A204.1 (cell line): ENCODE measurements at regions not wholly inside any gene's neighbourhood (a gene's known extent, or its start where the extent isn't known, plus 50 kb on each side); places are given as distances from the start of the nearest gene placed in this dataset.

Experiments used
- FAIRE-seq: peaks from 2 replicates; lab custom pipeline; 2012; peaks lifted over from hg19 to GRCh38; lab: Jason Lieb, UNC

DNA sequence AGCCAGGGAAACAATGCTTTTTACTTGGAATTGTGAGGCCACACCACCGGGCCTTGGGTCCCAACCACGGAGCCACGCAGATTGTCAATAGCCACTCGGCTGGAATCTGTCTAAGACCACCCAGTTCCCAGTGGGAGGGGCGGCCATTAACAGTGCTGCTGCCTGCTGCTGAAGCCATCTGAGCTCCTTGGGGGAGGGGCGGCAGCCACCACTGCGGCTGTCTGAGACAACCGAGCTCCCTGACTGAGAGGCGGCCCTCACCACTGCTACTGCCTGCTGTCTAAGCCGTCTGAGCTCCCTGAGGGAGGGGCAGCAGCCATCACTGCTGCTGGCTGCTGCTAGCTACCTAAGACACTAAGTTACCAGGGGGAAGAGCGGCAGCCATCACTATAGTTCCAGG lies 64.3 kb downstream of the DMRTA2 start:
- FAIRE-seq = no peak

DNA sequence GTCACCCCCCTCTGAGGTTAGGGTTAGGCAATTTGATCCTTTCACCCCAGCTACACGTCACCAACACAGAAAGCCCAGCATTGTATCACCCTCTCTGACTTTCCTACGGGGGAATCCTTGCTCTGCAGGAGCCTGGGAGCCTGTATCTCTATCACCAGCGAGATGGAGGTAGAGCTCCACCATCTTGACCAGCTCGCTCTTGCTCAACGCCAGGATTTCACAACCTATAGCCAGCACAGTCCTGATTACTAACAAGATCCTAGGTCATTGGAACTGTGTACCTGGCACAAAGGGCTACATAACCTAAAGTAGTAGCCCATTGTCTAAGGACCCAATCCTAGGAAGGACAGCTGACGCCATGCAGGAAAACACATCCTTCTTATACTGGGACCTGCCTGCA lies 66.1 kb downstream of the DMRTA2 start:
- no peak for FAIRE-seq

DNA sequence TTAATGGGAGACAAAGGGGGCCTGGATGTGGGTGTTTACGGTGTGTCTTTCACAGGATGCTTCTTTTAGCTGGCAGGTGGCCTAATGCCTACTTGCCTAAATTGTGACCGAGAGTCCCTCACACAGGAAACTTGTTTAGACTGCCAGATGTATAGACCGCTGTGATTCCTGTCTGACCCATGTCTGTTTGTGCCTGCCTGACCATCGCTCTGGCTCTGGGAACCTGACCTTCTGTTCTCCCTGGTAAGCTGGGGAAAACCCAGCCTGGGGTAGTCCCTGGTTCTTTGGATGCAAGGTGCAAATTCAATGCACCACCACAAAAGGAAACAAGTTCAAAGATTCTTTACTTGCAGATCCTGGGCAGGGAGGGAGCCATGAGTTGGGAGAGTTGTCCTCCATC lies 68.4 kb downstream of the DMRTA2 start:
- FAIRE-seq = no peak

DNA sequence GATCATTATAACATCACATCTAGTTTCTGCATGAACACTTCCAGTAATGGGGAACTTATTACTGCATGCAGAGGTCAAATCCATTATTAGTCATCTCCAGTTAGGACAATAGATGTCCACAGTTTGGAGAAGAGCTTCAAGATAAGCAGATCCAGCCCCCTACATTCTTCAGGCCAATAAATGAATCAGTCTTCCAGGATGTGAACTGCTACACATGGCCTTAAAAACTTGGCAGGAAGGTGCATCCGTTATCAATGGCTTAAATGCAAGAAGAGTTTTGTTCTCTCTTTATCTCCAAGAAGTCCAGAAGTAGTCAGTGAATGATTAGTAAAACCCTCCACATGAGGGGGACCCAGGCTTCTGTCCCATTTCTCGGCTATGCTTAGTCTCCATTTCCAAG lies 70.8 kb downstream of the DMRTA2 start:
- FAIRE-seq = no peak

DNA sequence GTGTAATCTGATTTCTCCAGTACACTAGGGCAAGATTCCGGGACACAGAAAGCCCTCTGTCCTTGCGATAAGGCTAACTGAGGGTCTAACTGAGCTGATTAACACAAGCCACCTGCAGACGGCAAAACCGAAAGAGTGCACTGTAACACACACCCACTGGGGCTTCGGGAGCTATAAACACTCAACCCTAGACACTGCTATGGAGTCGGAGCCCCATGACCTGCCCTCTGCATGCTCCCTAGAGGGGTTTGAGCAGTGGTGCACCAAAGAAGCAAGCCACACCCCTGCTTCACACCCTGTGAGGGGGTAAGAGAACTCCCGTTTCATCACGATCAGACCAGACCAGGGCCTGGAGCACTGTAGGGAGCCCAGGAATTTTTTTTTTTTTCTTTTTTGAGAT lies 72.4 kb downstream of the DMRTA2 start:
- FAIRE-seq = no peak

DNA sequence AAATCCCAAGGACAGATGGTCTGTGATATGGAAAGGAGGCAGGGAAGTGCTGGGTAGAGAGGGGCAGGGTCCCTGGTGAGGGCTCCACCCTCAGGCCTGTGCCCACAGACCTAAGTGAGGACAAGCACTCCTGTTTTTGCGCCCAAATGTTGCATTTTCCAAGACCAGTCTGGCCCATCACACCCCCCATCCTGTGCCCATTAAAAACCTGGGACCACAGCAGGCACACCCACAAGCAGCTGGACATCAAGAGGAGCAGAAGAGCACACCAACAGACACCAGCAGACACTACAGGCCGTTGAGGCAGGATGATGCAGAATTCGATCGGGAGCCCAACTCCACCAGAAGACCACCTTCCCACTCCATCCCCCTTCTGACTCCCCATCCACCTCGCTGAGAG lies 72.8 kb downstream of the DMRTA2 start:
- FAIRE-seq = no peak

DNA sequence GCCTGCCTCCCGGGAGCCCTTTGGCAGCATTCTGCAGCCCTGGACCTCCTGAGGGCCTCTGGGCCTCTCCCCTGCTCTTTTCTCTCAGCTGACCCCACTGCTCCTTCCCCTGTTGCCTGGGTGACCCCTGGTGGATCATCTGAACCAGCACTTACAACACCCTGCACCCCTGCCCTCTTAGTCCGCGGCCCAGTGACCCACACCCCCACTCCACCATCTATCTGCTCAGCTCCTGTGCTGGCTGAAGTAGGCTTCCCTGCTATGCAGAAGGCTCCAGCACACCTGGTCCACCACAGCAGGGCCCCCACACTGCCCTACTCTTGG lies 74.0 kb downstream of the DMRTA2 start:
- no peak for FAIRE-seq

DNA sequence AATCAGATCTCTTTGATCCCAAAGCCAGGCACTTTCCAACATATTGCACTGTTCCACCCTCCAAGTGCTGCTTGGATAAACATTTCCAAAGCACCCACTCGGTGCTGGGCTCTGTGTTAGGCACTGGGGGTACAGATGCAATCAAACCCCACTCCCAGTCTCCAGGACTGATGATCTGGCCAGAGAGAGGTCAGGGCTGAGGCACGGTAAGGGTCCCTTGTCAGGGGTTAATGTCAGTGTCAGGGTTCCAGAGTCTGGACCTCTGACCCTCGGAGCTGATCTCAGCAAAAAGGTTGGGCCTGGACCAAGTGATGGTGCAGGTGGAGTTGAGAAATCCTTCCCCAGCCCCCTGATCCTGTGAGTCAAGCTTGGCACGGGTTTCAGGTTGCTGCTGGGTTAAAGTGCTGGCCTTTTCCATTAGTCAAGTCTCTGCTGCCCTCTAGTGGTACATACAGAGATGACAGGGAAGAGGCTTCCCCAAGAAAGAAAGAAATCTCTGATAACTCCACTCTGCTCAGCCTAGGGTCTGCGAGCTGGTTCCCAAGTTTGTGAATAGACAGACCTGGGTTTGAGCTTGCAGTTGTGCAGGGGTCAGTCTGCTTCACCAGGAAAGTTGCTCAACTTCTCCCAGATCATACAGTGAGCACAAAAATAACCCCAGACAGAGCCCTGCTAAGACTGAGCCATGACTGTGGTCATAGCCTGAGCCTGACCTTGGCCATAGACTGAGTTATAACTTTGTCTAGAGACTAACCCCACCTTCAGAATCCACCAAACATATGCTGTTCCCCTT lies 74.6 kb downstream of the DMRTA2 start:
- peak; percentile 23 for FAIRE-seq

DNA sequence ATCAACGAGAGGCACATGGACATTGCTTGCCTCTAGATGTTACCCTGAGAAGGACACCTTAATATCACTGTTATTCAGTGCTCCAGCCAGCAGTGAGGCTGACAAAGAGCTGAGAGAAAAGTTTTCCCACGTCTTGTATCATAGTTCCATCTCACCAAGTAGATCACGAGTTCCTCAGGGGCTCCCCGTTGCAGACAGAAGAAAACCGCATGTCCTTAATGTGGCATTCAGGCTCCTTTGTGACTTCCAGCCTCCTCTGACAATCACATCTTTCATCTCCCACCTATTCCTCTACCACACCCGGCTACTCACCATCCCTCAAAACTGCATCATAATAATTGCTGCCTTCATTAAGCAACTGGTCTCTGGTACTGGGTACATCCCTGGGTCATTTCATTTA lies 75.3 kb downstream of the DMRTA2 start:
- no peak for FAIRE-seq

DNA sequence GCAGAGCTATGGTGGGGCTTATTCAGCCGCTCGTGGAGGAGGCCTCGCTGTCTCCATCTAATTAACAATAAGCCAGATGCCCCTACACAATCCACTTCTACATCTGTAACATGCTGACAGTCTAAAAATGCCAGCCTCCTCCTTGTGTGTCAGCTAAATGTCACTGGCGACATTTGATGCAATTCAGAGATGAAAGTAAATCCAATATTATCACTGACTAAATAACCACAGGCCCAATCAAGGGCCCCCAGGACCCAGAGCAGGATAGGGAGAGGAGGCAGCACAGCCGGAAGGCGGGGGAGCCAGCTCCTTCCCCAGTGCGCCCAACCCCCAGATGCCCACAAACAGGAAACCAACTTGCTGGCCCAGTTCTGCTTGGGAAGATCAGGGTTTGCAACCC lies 76.6 kb downstream of the DMRTA2 start:
- FAIRE-seq = no peak

DNA sequence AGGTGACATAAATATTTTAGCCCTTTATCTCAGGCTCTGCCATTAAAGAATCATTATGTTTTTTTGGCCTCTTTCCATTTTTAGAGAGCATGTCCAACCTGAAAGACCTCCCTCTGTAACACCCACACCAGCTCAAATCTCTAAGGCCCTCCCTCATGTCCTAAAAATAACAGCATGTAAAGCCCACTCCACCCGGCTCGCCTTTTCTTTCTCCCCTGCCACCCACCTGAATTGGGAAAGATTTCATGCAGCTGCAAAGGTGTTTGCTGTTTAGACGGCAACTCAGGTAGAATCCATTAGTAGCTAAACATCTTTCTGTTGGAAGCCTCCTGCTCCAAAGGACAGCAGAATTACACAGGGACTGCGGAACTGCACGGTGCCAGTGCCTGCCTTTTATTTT lies 79.9 kb downstream of the DMRTA2 start:
- no peak for FAIRE-seq

DNA sequence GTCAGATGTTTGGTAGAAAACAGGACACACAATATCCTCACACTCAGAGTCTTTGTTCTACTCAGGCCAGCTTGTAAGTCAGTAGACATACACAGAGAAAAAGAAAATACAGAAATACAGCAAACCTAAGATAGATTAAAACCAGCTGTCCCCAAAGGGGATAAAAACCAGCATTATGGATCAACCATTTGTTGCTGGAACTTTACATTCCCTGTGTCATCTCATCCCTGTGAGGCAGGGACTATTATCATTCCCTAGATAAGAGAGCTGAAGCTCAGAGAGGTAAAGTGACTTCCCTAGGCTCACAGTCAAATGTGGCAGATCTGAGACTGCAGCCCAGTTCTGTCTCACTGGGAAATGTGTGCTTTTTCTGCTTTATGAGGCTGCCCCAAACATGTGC lies 80.7 kb downstream of the DMRTA2 start:
- no peak for FAIRE-seq

DNA sequence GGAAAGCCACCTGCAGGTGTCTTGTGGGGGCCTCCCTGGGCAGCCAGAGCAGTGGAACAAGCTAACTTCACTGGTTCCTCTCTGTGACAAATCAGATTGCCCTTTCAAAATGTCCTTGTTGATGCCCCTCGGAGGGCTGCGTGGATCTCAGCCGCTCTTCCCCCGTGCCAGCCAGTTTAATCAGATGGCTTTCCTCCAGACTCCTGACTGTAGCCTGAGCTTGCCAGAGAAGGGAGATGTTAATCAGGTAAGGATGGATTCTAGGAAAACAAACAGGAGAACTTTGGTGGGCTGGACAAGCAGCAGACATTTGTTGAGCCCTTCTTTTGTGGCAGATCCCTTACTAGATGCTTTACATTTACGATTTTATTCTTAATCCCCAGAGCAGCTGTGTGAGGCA lies 88.2 kb downstream of the DMRTA2 start:
- no peak for FAIRE-seq

DNA sequence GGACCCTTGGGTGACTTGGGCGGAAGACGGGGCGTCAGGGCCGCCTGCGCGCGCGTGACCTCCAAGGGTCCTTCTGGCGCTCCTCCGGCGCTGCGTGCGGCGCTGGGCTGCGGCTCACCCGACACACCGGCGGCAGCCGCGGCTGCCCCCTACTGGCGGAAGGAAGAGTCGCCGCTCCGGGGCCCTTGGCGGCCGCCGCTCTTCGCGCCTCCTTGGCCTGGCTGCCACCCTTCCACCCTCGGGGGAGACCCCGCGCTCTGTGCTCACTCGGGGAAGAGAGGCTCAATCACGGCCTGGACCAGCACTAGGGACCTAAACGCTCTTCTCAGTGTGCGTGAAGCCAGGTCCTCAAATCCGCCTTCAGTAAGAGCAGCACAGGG lies 89.7 kb downstream of the DMRTA2 start:
- no peak for FAIRE-seq

DNA sequence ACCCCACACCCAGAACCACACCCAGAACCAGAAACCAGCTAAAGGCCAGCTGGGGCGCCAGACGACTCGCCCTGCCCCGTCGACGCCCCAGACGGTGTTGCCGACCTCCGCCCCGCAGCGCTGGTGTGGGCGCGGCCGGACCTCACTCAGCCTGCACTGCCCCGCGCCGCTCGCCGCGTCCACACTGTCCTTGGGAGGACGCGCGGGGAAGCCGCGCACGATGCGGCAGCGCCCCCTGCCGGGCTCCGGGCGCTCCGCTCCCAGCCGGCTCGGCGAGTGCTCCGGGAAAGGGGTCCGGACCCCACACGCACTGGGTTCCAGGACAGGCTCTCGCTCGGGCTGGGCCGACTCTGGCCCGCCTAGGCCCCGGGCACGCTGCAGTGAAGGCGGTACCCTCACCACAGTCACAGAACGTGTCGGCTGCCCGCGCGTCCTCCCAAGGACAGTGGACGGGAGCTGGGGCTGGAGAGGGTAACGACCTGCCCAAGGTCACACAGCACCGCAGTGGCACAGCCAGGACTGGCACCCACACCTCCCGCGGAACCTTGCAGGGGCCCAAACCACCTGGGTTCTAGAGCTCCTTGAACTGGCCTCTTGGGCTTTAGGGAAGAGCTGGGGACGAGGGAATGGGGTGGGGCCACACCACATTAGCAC lies 90.2 kb downstream of the DMRTA2 start:
- FAIRE-seq = no peak

DNA sequence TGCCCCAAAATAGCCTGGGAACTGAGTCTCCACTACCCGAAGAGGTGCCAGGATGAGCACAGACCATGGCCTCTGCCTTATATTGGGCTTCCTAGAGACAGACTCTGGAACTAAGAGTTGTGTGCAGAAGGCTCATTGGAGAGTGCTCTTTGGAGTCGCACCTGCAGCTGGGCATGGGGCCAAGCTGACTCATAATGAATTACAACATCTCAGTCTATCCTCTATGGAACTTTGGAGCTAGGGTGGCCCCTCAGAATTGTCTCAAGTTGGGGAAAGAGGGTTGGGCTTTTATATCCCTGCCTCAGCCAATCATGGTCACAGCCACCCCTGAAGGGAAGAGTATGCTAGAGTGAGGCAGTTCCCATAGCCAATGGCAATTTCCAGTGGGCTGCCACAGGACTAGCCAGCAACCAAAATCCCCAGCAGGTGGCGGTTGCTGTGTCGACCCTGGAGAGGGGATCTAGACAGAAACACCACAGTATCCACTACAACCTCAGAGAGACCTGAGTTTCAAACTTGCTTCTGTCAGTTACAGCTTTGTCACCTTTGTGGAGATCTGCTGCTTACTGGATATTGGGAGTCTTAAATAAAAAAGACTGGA lies 93.8 kb downstream of the DMRTA2 start:
- no peak for FAIRE-seq

DNA sequence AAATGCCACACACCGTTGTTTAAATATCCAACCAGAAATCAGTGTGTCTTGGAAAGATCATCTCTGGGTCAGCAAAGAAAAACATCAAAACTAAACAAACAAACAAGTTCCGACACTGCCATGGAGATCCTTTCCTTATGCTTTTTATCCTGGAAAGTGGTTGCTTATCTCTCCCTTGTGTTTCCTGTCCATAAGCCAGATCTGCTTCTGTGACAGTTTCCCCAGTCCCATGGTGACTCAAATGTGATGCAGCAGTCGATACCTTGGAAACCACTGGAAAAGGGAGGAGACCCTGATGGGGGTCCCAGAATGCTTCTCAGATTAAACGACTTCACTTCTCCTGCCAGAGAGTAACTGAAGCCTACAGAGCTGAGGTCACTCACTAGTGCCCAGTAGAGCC lies 94.7 kb downstream of the DMRTA2 start:
- no peak for FAIRE-seq

DNA sequence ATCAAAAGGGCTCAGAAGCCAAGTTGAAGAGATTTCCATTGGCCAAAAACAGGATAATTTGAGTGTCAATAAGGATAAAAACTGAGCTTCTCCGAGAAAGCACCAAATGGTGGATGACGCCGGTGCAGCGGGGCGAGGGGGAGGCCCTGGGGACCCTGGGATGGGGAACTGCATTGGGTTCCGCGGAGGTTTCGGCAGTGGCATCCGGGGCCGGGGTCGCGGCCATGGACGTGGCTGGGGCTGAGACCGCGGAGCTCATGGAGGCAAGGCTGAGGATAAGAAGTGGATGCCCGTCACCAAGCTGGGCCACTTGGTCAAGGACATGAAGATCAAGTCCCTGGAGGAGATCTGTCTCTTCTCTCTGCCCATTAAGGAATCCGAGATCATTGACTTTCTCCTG lies 97.2 kb downstream of the DMRTA2 start:
- no peak for FAIRE-seq

DNA sequence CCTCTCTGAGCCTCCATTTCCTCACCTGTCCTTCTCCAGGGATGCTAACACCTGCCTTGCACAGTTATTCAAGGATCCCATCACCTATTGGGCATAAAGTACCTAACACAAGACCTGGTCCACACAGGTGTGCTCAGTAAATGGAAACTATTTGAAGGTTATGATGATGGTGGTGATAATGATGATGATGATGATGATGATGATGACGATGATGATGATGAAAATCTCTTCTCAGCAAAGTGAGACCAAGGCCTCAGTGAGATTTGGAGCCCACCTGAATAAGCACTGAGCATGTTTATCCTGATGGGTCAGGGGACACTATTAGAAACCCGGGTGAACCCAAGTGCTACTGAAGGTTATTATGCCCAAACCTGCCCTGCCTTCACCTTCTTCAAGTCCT lies 100.7 kb downstream of the DMRTA2 start:
- FAIRE-seq = no peak

DNA sequence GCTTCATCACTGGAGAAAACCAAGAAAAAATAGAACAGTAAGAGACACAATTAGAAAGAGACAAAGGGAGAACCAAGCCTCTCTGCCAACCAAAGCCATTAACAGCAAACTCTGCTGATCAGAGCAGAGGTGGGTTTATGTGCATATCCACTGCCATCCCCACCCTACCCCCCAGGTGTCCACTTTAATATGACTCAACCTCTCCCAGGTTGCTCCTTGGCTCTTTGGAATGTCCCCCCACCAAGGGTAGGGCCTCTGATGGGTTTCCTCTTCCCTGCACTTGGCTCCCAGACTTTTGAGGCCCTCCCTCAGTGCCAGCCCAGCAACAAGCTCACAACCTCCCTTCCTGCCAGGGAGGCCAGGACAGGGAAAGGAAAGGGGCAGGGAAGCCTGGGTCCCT lies 104.8 kb downstream of the DMRTA2 start:
- FAIRE-seq = no peak

DNA sequence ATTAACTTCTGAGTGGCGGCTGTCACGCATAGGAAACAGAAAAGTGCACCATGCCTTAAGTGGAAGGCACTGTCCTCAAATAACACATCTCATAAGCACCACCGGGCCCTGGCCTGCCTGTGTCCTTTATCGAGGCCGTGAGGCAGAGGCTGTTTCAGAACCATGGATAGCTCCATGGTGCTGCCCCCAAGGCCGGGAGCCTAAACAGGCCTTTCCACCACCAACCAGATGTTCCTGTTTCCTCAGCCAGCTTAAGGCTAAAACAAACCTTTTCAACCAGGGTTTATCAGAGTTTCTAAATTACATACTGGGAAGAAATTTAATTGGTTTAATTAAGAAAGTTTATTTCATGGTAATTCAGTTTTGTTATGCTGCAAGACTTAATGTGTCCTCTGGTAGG lies 114.4 kb downstream of the DMRTA2 start:
- no peak for FAIRE-seq

DNA sequence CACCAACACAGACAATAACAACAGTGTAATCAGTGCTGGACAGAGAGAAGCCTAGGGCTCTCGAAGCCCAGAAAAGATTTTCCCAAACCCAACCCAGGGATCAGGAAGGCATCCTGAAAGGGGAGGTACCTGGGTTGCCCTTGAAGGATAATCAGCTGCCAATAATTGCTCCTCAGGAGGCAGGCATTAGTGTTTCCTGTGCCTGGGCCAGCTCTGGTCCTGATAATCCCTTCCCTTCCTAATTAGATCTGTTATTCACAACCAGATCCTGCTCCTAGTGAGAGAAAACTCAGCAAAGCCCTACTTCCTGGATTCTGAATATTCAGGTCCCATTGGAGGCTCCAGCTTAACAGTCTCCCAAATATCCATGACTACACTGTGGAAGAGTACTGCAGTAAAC lies 117.4 kb downstream of the DMRTA2 start:
- no peak for FAIRE-seq

DNA sequence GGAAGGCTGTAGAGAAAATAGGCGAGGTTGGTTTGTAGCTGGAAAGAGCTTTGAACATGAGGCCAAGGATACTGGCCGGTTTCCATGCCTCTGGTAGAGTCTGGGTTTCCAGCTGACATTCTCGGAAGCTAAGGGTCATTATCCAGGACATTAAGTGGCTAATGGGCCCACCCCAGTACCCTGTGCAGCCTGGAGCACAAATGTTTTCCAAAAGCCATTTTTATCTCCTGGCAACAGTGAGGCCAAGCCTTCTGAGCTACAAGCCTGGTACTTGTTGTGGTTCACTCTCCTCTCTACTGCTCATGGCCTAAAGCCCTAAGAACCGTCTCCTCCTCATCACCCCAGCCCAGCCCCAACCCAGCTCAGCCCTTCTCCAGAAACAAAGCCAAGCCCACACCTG lies 122.9 kb downstream of the DMRTA2 start:
- no peak for FAIRE-seq

DNA sequence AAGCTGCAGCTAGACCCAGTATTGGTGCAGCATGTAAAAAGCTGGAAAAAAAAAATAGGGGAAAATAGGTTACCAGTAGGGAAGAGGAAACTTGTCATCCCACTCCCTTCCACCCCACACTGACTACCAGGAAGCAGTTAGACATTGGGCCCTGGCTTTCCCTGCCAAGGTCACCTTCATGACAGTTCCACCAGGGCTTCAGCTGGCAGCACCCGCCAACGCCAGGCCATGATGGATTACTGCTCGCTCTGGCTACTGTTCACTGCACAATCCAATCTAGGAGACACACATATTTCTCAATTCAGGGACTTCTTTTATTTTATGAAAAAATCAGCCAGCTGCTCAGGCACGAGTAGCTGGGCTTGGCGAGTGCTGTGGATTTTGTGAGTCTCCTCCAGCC lies 127.7 kb downstream of the DMRTA2 start:
- no peak for FAIRE-seq
